Ishikawa (cell line): ENCODE measurements at regions not wholly inside any gene's neighbourhood (a gene's known extent, or its start where the extent isn't known, plus 50 kb on each side); places are given as distances from the start of the nearest gene placed in this dataset.

Source experiments
- CEBPB ChIP-seq: IDR thresholded peaks from 2 replicates; pipeline ENCODE4 v1.6.1; 2012
- CREB1 ChIP-seq: IDR thresholded peaks from 2 replicates; pipeline ENCODE4 v1.6.1; 2012; ENCODE audit warnings: low read depth
- EGR1 ChIP-seq: IDR thresholded peaks from 2 replicates; pipeline ENCODE4 v1.6.1; 2012
- EP300 ChIP-seq: IDR thresholded peaks from 2 replicates; pipeline ENCODE4 v1.6.1; 2012; ENCODE audit warnings: borderline replicate concordance
- FOXM1 ChIP-seq: IDR thresholded peaks from 2 replicates; pipeline ENCODE4 v1.6.1; 2012; ENCODE audit warnings: low read depth, borderline replicate concordance
- NFIC ChIP-seq: IDR thresholded peaks from 2 replicates; pipeline ENCODE4 v1.6.1; 2012
- RAD21 ChIP-seq: IDR thresholded peaks from 2 replicates; pipeline ENCODE4 v1.6.1; 2012; ENCODE audit warnings: low read depth
- TAF1 ChIP-seq: IDR thresholded peaks from 2 replicates; pipeline ENCODE4 v1.6.1; 2012; ENCODE audit warnings: low read depth, mild to moderate bottlenecking
- TCF12 ChIP-seq: IDR thresholded peaks from 2 replicates; pipeline ENCODE4 v1.6.1; 2012; ENCODE audit warnings: low read depth
- TEAD4 ChIP-seq: IDR thresholded peaks from 2 replicates; pipeline ENCODE4 v1.6.1; 2012
- YY1 ChIP-seq: IDR thresholded peaks from 2 replicates; pipeline ENCODE4 v1.6.1; 2012; ENCODE audit warnings: low read depth
- ZBTB7A ChIP-seq: IDR thresholded peaks from 2 replicates; pipeline ENCODE4 v1.6.1; 2012; ENCODE audit warnings: low read depth
- TF ChIP-seq, protein P1 (sequence below): IDR thresholded peaks from 2 replicates; pipeline ENCODE4 v1.6.1; 2012
- TF ChIP-seq, protein P2 (sequence below): IDR thresholded peaks from 2 replicates; pipeline ENCODE4 v1.6.1; 2012; ENCODE audit warnings: low read depth, mild to moderate bottlenecking
- TF ChIP-seq, protein P3 (sequence below): IDR thresholded peaks from 2 replicates; pipeline ENCODE4 v1.6.1; 2012

DNA sequence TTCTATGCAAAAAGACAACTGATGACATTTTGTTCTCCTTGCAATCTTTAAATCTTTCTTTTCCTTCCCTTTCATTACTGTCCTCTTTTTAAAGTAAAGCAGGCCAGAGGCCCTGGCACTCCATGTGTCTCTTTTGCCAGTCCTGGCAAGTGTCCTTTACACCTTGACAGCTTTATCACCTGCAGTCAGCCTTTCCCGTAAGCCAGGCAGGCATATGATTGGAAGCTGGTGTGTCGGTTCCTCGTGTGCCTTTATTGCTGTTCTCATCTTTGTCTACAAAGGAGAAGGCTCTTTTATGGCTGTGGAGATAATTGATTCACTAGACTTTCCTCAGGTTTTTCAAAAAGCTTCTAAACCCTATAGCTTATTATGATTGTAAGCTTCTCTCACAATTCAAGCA lies 162.3 kb upstream of the FBXL4 start:
- TF ChIP-seq, protein P1, sequence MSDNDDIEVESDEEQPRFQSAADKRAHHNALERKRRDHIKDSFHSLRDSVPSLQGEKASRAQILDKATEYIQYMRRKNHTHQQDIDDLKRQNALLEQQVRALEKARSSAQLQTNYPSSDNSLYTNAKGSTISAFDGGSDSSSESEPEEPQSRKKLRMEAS = no peak
- TF ChIP-seq TAF1 (no peak), EP300 (no peak)

DNA sequence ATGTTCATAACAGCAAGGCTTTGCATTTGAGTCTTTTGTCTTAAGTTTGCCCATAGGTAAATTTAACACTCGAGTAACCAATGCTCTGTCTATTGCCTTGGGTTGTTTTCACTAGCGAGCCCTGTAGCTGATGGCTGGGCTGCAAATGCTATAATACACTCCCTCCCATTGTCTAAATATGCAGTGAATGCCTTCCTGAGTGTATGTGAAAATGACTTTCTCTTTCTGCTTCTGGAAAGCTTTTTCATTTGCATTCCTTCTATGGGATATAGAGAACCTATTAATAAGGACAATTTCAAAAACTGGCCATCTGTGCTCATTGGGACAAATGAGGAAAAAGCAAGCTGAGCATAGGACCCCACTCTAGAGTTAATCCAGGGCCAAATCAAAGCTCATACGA lies 156.5 kb upstream of the FBXL4 start:
- TF ChIP-seq NFIC = no peak
- no peak for TF ChIP-seq FOXM1
- TF ChIP-seq, protein P2, sequence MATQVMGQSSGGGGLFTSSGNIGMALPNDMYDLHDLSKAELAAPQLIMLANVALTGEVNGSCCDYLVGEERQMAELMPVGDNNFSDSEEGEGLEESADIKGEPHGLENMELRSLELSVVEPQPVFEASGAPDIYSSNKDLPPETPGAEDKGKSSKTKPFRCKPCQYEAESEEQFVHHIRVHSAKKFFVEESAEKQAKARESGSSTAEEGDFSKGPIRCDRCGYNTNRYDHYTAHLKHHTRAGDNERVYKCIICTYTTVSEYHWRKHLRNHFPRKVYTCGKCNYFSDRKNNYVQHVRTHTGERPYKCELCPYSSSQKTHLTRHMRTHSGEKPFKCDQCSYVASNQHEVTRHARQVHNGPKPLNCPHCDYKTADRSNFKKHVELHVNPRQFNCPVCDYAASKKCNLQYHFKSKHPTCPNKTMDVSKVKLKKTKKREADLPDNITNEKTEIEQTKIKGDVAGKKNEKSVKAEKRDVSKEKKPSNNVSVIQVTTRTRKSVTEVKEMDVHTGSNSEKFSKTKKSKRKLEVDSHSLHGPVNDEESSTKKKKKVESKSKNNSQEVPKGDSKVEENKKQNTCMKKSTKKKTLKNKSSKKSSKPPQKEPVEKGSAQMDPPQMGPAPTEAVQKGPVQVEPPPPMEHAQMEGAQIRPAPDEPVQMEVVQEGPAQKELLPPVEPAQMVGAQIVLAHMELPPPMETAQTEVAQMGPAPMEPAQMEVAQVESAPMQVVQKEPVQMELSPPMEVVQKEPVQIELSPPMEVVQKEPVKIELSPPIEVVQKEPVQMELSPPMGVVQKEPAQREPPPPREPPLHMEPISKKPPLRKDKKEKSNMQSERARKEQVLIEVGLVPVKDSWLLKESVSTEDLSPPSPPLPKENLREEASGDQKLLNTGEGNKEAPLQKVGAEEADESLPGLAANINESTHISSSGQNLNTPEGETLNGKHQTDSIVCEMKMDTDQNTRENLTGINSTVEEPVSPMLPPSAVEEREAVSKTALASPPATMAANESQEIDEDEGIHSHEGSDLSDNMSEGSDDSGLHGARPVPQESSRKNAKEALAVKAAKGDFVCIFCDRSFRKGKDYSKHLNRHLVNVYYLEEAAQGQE = no peak
- TF ChIP-seq TCF12 = no peak
- no peak for TF ChIP-seq TAF1
- TF ChIP-seq, protein P1 = no peak
- no peak for TF ChIP-seq CREB1

DNA sequence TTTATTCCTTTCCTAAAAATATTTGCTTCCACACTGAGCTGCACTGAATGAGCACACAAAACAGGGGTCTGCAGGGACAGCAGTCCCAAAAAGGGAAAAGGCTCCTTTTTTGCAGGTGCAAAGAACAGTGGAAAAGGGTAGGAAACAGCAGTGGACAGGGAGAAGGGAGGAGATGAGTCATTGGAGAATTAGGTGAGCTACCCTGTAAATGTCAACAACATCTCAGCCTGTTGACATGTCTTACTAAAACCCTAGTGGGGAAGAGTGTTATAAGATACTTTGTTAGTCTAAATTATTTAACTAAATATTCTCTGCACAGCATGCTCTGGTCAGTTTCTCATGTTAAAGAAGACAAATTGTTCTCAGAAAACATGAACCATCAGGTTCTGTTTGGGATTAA lies 151.5 kb upstream of the FBXL4 start:
- TF ChIP-seq TEAD4 (no peak), FOXM1 (no peak), CEBPB (no peak), TCF12 (no peak), ZBTB7A (no peak), NFIC (no peak), TAF1 (no peak), EGR1 (no peak), EP300 (no peak), CREB1 (no peak), RAD21 (no peak), YY1 (no peak)
- TF ChIP-seq, protein P1 = no peak
- TF ChIP-seq, protein P3, sequence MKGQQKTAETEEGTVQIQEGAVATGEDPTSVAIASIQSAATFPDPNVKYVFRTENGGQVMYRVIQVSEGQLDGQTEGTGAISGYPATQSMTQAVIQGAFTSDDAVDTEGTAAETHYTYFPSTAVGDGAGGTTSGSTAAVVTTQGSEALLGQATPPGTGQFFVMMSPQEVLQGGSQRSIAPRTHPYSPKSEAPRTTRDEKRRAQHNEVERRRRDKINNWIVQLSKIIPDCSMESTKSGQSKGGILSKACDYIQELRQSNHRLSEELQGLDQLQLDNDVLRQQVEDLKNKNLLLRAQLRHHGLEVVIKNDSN = no peak
- TF ChIP-seq, protein P2 = no peak

DNA sequence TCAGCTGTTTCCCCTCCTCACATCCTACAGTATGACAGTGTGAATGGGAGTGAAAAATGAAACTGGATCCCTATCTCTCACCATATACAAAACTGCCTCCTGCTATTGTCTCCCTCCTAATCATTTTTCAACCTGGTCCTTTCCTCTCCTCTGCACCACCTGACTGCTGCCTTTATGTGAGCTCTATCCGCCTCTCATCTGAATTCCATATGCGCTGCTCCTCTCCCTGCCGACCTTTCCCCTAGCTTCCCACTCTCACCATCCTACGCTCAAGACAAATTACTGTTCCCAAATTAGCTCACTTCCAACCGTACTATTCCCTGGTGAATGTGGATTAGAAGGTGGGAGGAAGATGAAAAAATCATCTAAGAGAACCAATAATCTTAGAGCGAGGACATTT lies 148.4 kb upstream of the FBXL4 start:
- no peak for TF ChIP-seq TEAD4
- TF ChIP-seq CEBPB = no peak
- TF ChIP-seq EGR1 = no peak
- TF ChIP-seq TCF12 = no peak
- TF ChIP-seq FOXM1 = no peak
- TF ChIP-seq, protein P2 = no peak
- TF ChIP-seq, protein P1 = no peak
- TF ChIP-seq NFIC = no peak
- TF ChIP-seq, protein P3 = no peak
- TF ChIP-seq TAF1 = no peak
- TF ChIP-seq ZBTB7A = no peak
- TF ChIP-seq EP300 = no peak
- TF ChIP-seq YY1 = no peak
- TF ChIP-seq CREB1 = no peak
- no peak for TF ChIP-seq RAD21
